GM12878 (cell line): ENCODE measurements at regions not wholly inside any gene's neighbourhood (a gene's known extent, or its start where the extent isn't known, plus 50 kb on each side); places are given as distances from the start of the nearest gene placed in this dataset.

ENCODE experiments used
- ATAC-seq: fragments of 200-7000 bp; cut with Tn5 transposase; 3 replicates; pipeline ENCODE4 v1.9.1; 2020; ENCODE audit warnings: mild to moderate bottlenecking, moderate library complexity
- BruUV-seq: library from RNA; stranded (reverse); fragments of 400-500 nt; replicated peaks from 2 replicates; lab custom pipeline; 2021; lab: Mats Ljungman, UMichigan
- CTCF ChIA-PET: fragments of 300-600 bp; sonication (Branson Sonifier 250); formaldehyde crosslinking; extraction: SDS; loops from one replicate; lab custom pipeline; 2021; ENCODE audit warnings: inconsistent platforms; lab: Yijun Ruan, JAX
- POLR2A ChIA-PET: fragments of 350-600 bp; formaldehyde crosslinking; extraction: SDS; loops from one replicate; lab custom pipeline; 2021; ENCODE audit warnings: inconsistent platforms; lab: Charles Lee
- RAD21 ChIA-PET: fragments of 300-600 bp; sonication (Branson Sonifier 250); formaldehyde crosslinking; loops from one replicate; lab custom pipeline; 2023; ENCODE audit warnings: antibody characterized with exemption; ENCODE audit not compliant: unreplicated experiment; lab: Charles Lee
- SMC1A ChIA-PET: fragments of 300-600 bp; sonication (Branson Sonifier 250); formaldehyde crosslinking; loops from one replicate; lab custom pipeline; 2023; ENCODE audit not compliant: unreplicated experiment, uncharacterized antibody; lab: Charles Lee
- DNase-seq: peaks from one replicate; pipeline ENCODE4 v3.0.0-alpha.2; 2011; ENCODE audit warnings: low read depth, low spot score
- FAIRE-seq: peaks from 3 replicates; lab custom pipeline; 2011; peaks lifted over from hg19 to GRCh38; lab: Jason Lieb, UNC
- H2AFZ ChIP-seq: 2 replicates; pipeline ENCODE4 v1.6.0; 2011; ENCODE audit warnings: low read depth, low read length, control low read depth; ENCODE audit not compliant: control insufficient read depth
- H3K27ac ChIP-seq: 2 replicates; pipeline ENCODE4 v1.5.1; 2011; ENCODE audit warnings: control low read depth; ENCODE audit not compliant: control insufficient read depth, insufficient read depth
- H3K27me3 ChIP-seq, 2 experiments: replicated peaks in 1 of 2; 2 replicates each; pipeline versions ENCODE4 v1.6.0 to v1.6.1; 2011; ENCODE audit warnings: low read length in 1 of 2; ENCODE audit not compliant: control insufficient read depth in 2 of 2, insufficient read depth in 2 of 2
- H3K36me3 ChIP-seq, 2 experiments: 2 replicates each; pipeline ENCODE4 v1.5.1; 2011; ENCODE audit warnings: low read length in 1 of 2; ENCODE audit not compliant: control insufficient read depth in 2 of 2, insufficient read depth in 2 of 2
- H3K4me1 ChIP-seq: 2 replicates; pipeline ENCODE4 v1.6.1; 2011; ENCODE audit warnings: mild to moderate bottlenecking, low read length, moderate library complexity, mixed read lengths; ENCODE audit not compliant: control insufficient read depth, insufficient read depth
- H3K4me2 ChIP-seq: 2 replicates; pipeline ENCODE4 v1.6.0; 2011; ENCODE audit warnings: control low read depth; ENCODE audit not compliant: control insufficient read depth, insufficient read depth
- H3K4me3 ChIP-seq: fragments of 200-600 bp; sonication (generic); 2 replicates; pipeline ENCODE4 v1.5.1; 2016
- H3K79me2 ChIP-seq: 2 replicates; pipeline ENCODE4 v1.6.0; 2011; ENCODE audit warnings: low read length; ENCODE audit not compliant: control insufficient read depth, insufficient read depth
- H3K9ac ChIP-seq: 2 replicates; pipeline ENCODE4 v1.8.0; 2011; ENCODE audit warnings: low read length, control low read depth, mixed read lengths; ENCODE audit not compliant: control insufficient read depth, insufficient read depth
- H3K9me3 ChIP-seq: replicated peaks from 3 replicates; pipeline ENCODE4 v1.5.1; 2011; ENCODE audit warnings: mild to moderate bottlenecking, low read length; ENCODE audit not compliant: control insufficient read depth, insufficient read depth
- H4K20me1 ChIP-seq: 2 replicates; pipeline ENCODE4 v1.6.0; 2011; ENCODE audit not compliant: control insufficient read depth, insufficient read depth
- BMI1 ChIP-seq: fragments of 450-650 bp; IDR thresholded peaks from 2 replicates; pipeline ENCODE4 v1.6.1; 2016; ENCODE audit warnings: mild to moderate bottlenecking, moderate library complexity, borderline replicate concordance
- DPF2 ChIP-seq: fragments of 450-650 bp; IDR thresholded peaks from 2 replicates; pipeline ENCODE4 v1.6.1; 2017; ENCODE audit warnings: mild to moderate bottlenecking
- EGR1 ChIP-seq, 2 experiments: IDR thresholded peaks; 1 replicate in 1 of 2; 2 replicates in 1 of 2; pipeline ENCODE4 v1.6.1; 2011 to 2012; ENCODE audit warnings: low read depth in 2 of 2, low read length in 2 of 2, borderline replicate concordance in 1 of 2, mild to moderate bottlenecking in 1 of 2, moderate library complexity in 1 of 2
- ETV6 ChIP-seq, 2 experiments: fragments of 450-650 bp in 1 of 2; IDR thresholded peaks in 1 of 2; conservative IDR thresholded peaks in 1 of 2; 2 replicates each; pipeline ENCODE4 v1.6.1; 2014; ENCODE audit warnings: antibody characterized with exemption in 1 of 2, borderline replicate concordance in 1 of 2, low read depth in 1 of 2, mild to moderate bottlenecking in 1 of 2, moderate library complexity in 1 of 2
- FOXM1 ChIP-seq: IDR thresholded peaks from 2 replicates; pipeline ENCODE4 v1.6.1; 2012; ENCODE audit warnings: low read depth, mild to moderate bottlenecking, inconsistent platforms, low read length, moderate library complexity
- MEF2A ChIP-seq: IDR thresholded peaks from 2 replicates; pipeline ENCODE4 v1.6.1; 2011; ENCODE audit warnings: low read depth, mild to moderate bottlenecking, low read length, moderate library complexity; ENCODE audit not compliant: insufficient read depth
- SRF ChIP-seq, 2 experiments: IDR thresholded peaks; 2 replicates each; pipeline ENCODE4 v1.6.1; 2011; ENCODE audit warnings: low read depth in 2 of 2, low read length in 2 of 2, mild to moderate bottlenecking in 1 of 2, moderate library complexity in 1 of 2
- TCF7 ChIP-seq: IDR thresholded peaks from 2 replicates; pipeline ENCODE4 v1.6.1; 2014; ENCODE audit warnings: antibody characterized with exemption, borderline replicate concordance
- ZNF384 ChIP-seq: IDR thresholded peaks from 2 replicates; pipeline ENCODE4 v1.6.1; 2012; ENCODE audit warnings: low read depth, mild to moderate bottlenecking, low read length, improper control_type of control experiment, borderline replicate concordance
- ZSCAN29 ChIP-seq: fragments of 450-650 bp; IDR thresholded peaks from 2 replicates; pipeline ENCODE4 v1.6.1; 2017; ENCODE audit warnings: mild to moderate bottlenecking, moderate library complexity
- WGBS: methylation state at CpG from one replicate; pipeline ENCODE4 v1.1.6; 2016; ENCODE audit warnings: low lambda C conversion rate; ENCODE audit not compliant: insufficient replicate concordance, insufficient coverage; ENCODE audit errors: missing lambda C conversion rate; 5-methylcytosine and 5-hydroxymethylcytosine counted together
- in situ Hi-C: fragments of 300-500 bp; cut with MboI; formaldehyde crosslinking; loops from 9 replicates; pipeline ENCODE4 v1.14.3; 2018; ENCODE audit warnings: mixed read lengths
- intact Hi-C: fragments of 100-400 bp; cut with micrococcal nuclease; formaldehyde crosslinking; loops from one replicate; pipeline ENCODE4 v1.14.2; 2022; ENCODE audit not compliant: unreplicated experiment

DNA sequence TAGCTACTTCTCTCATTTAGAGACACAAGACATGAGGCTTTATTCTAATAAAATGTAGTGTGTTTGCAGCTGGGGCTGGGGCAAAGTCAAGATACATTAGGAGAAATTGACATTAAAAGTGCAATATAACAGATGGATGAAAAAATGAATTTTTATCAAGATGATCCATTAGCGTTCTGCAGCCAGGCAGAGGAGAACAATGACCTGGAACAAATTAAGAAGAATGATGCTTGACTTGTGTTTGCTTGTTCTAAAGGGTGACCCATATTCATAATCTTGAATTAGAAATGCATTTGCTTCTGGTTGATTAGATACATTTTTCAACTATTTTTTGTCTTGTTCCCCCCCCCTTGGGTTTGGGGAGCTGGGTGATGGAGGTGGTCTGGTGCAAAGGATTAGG, 439.5 kb upstream of the BOD1L1 start:
- ChIA-PET POLR2A (no interaction called here), SMC1A (no interaction called here), CTCF (no interaction called here), RAD21 (no interaction called here)
- Histone ChIP-seq H3K27me3 (no peaks in the 10 kb centered on the region), H2AFZ (no peak overlapping the region), H3K36me3 (no peaks in the 10 kb centered on the region), H3K4me3 (no peak overlapping the region), H3K4me2 (no peak overlapping the region), H3K79me2 (no peaks in the 10 kb centered on the region), H3K9me3 (no peaks in the 10 kb centered on the region; the same call in 2 of the 3 replicates), H3K4me1 (no peaks in the 10 kb centered on the region), H4K20me1 (no peaks in the 10 kb centered on the region), H3K9ac (no peak overlapping the region), H3K27ac (no peak overlapping the region)
- in situ Hi-C loops = no loop called here
- no peak for ATAC-seq
- no TSS peak for BruUV-seq
- no peak for TF ChIP-seq ZSCAN29
- TF ChIP-seq ETV6 (conservative IDR thresholded peaks at IDR 0.05 in 1 of 2, IDR thresholded peaks at IDR 0.05 in 1 of 2; ENCODE audit: borderline replicate concordance in 1 of 2, low read depth in 1 of 2) = no peak
- no peak for TF ChIP-seq MEF2A
- no peak for TF ChIP-seq BMI1
- TF ChIP-seq ZNF384 = no peak
- no peak for TF ChIP-seq EGR1 (IDR thresholded peaks at IDR 0.05; ENCODE audit: borderline replicate concordance in 1 of 2, low read depth in 2 of 2, low read length in 2 of 2)
- TF ChIP-seq SRF (IDR thresholded peaks at IDR 0.05; ENCODE audit: low read depth in 2 of 2, low read length in 2 of 2) = no peak
- no peak for TF ChIP-seq DPF2
- TF ChIP-seq TCF7 = no peak
- TF ChIP-seq FOXM1 = no peak
- 0% methylated on average over 1 of the region's 1 CpG for WGBS
- no peak for FAIRE-seq
- no peak for DNase-seq
- intact Hi-C loops = no loop called here
